ENCODE measurements at regions not wholly inside any gene's neighbourhood (a gene's known extent, or its start where the extent isn't known, plus 50 kb on each side); places are given as distances from the start of the nearest gene placed in this dataset.
"Not testable (repeated sequence)": the region's sequence is repeated elsewhere in the genome, so short reads cannot be mapped to it uniquely, and the experiment has no call there.

- Histone ChIP-seq H3K27ac (replicated peaks) (no peak overlapping the region), H3K27me3 (ENCODE audit: low read depth) (no peaks in the 10 kb centered on the region), H3K9me3 (replicated peaks) (no peaks in the 10 kb centered on the region), H3K4me1 (no peaks in the 10 kb centered on the region), H3K36me3 (no peaks in the 10 kb centered on the region), H3K4me3 (no peak overlapping the region)
- intact Hi-C loops (cut with micrococcal nuclease): no loop called here
- no peak for TF ChIP-seq CTCF (IDR thresholded peaks at IDR 0.05; ENCODE audit: borderline replicate concordance)
- no peak for DNase-seq
Measured at GRCh38 chr4:116638592-116638991, 446.8 kb downstream of the TRAM1L1 start.

GRCh38 chr4:116636917-116637316 is 448.5 kb downstream of the TRAM1L1 start:
- TF ChIP-seq CTCF (IDR thresholded peaks at IDR 0.05; ENCODE audit: borderline replicate concordance): no peak
- Histone ChIP-seq H3K36me3 (no peaks in the 10 kb centered on the region), H3K9me3 (replicated peaks) (no peaks in the 10 kb centered on the region), H3K27ac (replicated peaks) (no peak overlapping the region), H3K4me3 (no peak overlapping the region), H3K4me1 (no peaks in the 10 kb centered on the region), H3K27me3 (ENCODE audit: low read depth) (no peaks in the 10 kb centered on the region)
- intact Hi-C loops (cut with micrococcal nuclease): no loop called here
- no peak for DNase-seq

GRCh38 chr4:116632269-116632668 is 453.1 kb downstream of the TRAM1L1 start:
- H3K4me1 ChIP-seq: no peaks in the 10 kb centered on the region
- no peaks in the 10 kb centered on the region for H3K9me3 ChIP-seq (replicated peaks)
- TF ChIP-seq CTCF (IDR thresholded peaks at IDR 0.05; ENCODE audit: borderline replicate concordance): no peak
- no peak overlapping the region for H3K27ac ChIP-seq (replicated peaks)
- no peaks in the 10 kb centered on the region for H3K27me3 ChIP-seq (ENCODE audit: low read depth)
- intact Hi-C loops (cut with micrococcal nuclease): no loop called here
- no peak for DNase-seq
- H3K4me3 ChIP-seq: no peak overlapping the region
- no peaks in the 10 kb centered on the region for H3K36me3 ChIP-seq

GRCh38 chr4:116628598-116628997 is 456.8 kb downstream of the TRAM1L1 start:
- Histone ChIP-seq H3K36me3 (no peaks in the 10 kb centered on the region), H3K4me1 (no peaks in the 10 kb centered on the region), H3K9me3 (replicated peaks) (no peaks in the 10 kb centered on the region), H3K27me3 (ENCODE audit: low read depth) (no peaks in the 10 kb centered on the region), H3K4me3 (no peak overlapping the region), H3K27ac (replicated peaks) (no peak overlapping the region)
- no peak for TF ChIP-seq CTCF (IDR thresholded peaks at IDR 0.05; ENCODE audit: borderline replicate concordance)
- no peak for DNase-seq
- intact Hi-C loops (cut with micrococcal nuclease): no loop called here

- no peak for TF ChIP-seq CTCF (IDR thresholded peaks at IDR 0.05; ENCODE audit: borderline replicate concordance)
- H3K4me1 ChIP-seq: no peaks in the 10 kb centered on the region
- H3K27ac ChIP-seq (replicated peaks): no peak overlapping the region
- H3K4me3 ChIP-seq: no peak overlapping the region
- no peak for DNase-seq
- intact Hi-C loops (cut with micrococcal nuclease): no loop called here
- H3K36me3 ChIP-seq: no peaks in the 10 kb centered on the region
- H3K27me3 ChIP-seq (ENCODE audit: low read depth): no peaks in the 10 kb centered on the region
- no peaks in the 10 kb centered on the region for H3K9me3 ChIP-seq (replicated peaks)
Measured at GRCh38 chr4:116627545-116627944, 457.8 kb downstream of the TRAM1L1 start.

GRCh38 chr4:116619508-116619907 is 465.9 kb downstream of the TRAM1L1 start:
- DNase-seq; intact Hi-C loops (cut with micrococcal nuclease); H3K27ac ChIP-seq (replicated peaks); H3K27me3 ChIP-seq (ENCODE audit: low read depth); H3K36me3 ChIP-seq; H3K4me1 ChIP-seq; H3K9me3 ChIP-seq (replicated peaks); H3K4me3 ChIP-seq: not testable (repeated sequence)

All from left ventricle myocardium inferior (tissue), 1 donor.